ENCODE measurements at regions not wholly inside any gene's neighbourhood (a gene's known extent, or its start where the extent isn't known, plus 50 kb on each side); places are given as distances from the start of the nearest gene placed in this dataset.
A peak's percentile ranks its signal among the peaks of the same experiment; 100 is the strongest.

DNA sequence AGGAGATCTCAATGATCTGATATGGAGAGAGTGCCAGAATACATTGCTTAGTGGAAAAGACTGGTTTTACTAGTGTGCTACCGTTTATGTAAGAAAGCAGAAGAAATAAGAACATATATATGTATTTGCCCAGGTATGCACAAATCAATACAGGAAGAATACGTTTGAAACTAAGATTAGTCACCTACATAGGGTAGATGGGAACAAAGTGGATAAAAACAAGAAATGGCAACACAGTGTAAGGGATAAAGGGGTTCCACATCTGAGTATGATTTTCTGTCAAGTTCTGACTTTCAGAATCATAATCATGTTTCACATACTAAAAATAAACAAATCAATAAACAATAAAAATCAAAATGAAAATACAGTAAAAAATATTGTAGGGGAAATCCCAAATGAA lies 148.6 kb upstream of the NAMPT start:
- no peak for DNase-seq (ENCODE audit: low read depth)

DNA sequence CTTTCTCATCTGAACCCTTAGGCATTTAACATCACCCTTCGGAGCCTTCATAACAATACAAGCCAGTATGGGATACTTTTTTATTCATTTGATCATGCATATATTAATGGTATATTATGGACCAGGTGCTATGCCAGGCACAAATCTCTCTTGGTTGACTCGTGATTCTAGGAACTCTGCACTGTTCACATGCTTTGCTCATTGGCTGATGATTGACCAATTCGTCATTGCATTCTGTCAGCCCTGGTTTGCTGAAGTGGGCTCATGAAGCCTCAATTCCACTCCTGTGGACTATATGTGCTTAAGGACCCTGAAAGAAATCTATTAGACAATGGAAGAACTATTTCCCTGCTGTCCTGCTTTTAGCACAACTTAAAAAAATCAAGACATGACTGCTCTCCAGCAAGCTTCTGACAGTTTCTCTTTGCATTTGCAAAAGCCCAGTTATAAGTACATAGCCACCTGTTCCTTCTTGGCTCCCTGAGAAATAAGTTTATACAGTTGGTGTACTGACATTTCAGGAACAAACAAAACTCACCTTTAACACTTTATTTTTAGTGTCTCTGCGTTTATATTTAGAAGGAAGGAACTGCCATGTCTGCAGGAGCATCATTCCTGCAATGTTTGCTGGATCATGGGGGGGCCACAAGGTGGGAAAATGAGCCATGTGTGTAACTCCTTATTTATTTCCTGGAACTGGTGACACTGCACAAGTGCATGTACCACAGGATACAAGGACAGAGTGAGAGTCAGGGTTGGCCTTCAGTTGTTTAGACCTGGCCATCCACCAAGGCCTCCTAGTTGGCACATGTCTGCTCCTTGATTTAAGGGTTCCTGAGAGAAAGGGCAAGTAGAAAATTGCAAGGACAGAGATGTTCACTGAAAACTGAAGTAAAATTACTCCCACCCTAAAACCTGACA lies 146.0 kb upstream of the NAMPT start:
- DNase-seq (ENCODE audit: low read depth): no peak
- no peak overlapping the region for H3K4me3 ChIP-seq (ENCODE audit: low read depth, low read length)

More for the DNA sequence above, 148.6 kb upstream of the NAMPT start:
- no peak overlapping the region for H3K4me3 ChIP-seq (ENCODE audit: low read depth, low read length)

DNA sequence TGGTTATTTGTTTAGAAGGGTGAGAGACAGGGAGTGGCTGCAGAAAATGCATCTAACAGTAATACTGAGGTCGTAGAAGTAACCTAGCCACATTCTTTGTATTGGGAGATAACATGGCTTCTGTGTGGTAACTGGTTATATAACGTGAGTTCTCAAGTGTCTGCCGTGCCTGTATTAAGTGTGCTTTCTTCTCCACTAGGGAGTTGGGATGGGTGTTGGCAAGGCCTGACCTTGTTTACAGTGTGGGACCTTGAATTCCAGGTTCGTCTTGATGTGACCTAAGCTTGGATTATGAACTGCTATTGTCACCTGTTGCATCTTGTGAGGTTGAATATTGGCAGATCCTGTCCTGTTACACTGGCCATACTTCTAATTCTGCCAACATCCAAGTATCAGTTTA lies 145.3 kb upstream of the NAMPT start:
- no peak for DNase-seq (ENCODE audit: low read depth)
- H3K4me3 ChIP-seq (ENCODE audit: low read depth, low read length): no peak overlapping the region

DNA sequence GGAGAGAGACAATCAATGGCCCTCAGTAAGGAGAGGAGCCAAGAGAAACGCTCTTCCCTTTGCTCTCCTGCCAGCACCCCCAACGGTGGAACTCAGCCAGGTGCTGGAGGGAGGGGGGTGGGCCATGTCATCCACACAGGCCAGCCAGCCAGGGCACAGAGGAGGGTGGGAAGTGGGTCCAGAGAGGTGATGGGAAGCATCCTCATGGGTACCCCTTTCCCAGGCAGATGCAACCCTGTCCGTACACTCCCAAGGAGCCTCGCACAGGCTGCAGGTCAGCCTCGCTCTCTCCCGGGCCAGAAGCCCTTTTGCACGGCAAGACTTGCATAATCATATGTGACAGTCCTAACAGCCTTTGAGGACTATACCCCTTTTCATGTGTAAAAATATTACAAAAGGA lies 142.0 kb upstream of the NAMPT start:
- H3K4me3 ChIP-seq (ENCODE audit: low read depth, low read length): no peak overlapping the region
- no peak for DNase-seq (ENCODE audit: low read depth)

DNA sequence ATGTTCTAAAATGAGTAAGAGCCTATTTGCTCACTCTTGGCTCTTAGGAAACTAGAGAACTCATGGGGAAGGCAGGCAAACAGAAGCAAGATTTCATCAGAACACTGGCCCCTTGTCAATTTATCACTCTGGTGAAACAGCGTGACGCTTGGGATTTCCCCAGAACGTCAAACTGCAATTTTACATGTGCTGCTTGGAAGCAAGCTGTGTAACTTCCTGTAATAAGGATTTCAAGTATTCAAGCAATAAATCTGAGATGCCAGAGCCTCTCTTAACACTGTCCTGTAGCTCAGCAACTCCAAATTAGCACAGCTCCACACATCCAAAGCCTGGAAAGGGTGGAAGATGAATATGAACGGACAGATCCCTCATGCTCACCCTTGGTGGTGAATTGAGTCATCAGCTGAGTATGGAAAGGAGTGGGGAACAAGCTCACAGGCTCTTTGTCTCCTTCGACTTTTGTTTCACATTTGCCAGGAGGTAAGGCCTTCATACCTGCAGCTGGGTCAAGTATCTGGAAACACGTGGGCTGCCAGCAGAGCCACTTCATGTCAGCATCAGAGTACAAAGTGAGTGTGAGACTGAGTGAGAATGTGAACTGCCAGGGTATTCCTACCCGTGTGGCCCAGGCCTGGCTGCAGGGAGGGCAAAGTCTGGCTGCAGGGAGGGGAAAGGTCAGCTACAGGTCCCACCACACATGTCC lies 140.4 kb upstream of the NAMPT start:
- H3K4me3 ChIP-seq (ENCODE audit: low read depth, low read length): no peak overlapping the region
- peak; percentile 99 for DNase-seq (ENCODE audit: low read depth)

DNA sequence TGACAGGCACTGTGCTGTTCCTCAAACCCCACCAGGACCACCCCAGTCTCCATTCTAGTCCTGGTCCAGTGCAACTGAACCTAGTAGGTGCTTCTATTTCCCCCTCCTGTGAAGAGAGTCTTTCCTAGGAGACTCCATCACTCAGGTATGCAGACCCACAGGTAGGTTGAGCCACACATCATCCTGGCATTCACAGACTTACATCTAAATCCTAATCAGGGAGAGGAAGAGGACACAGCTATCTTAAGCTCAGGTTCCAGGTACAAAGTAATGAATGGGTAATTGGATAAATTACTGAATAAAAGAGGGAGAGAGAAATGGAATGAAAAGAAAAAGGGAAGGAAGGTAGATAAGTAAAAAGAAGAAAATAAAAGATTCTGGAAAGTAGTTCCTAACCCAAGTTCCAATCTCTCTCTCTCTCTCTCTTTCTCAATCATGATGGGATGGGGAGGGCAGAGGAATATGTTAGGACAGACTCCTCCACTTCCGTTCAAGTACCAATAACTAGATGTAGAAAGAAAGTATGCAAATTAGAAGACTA lies 139.8 kb upstream of the NAMPT start:
- DNase-seq (ENCODE audit: low read depth): no peak

DNA sequence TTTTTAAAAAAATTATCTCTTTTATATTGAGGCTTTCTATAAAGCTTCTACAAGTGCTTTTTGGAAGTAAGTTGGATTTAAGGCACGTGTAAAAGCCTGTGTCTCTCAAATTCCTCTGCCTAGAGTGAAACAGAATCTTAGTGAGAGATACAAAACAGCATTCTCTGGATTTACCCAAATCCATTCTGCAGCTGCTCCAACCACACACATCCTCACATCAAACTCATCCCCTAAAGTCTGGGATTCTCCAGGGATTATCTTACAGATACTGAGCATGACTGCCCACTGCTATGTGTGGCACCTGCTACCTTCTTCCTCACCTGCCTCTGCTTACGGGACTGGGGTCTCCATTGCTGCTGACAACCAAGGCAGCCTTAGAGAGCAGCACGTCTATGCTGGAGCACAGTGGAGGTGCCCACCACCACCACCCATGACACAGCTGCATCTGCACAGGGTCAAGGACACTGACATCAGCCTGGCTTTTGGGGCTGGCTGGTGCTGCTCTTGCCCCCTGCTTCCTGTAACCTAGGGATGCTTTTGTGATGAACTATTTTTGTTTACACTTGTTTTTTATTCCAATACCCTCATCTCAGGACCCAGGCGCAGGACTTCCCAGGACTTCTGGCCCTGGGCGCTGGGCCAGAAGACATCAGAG lies 139.2 kb upstream of the NAMPT start:
- no peak overlapping the region for H3K4me3 ChIP-seq (ENCODE audit: low read depth, low read length)
- DNase-seq (ENCODE audit: low read depth): no peak

More for the DNA sequence above, 139.8 kb upstream of the NAMPT start:
- no peak overlapping the region for H3K4me3 ChIP-seq (ENCODE audit: low read depth, low read length)

DNA sequence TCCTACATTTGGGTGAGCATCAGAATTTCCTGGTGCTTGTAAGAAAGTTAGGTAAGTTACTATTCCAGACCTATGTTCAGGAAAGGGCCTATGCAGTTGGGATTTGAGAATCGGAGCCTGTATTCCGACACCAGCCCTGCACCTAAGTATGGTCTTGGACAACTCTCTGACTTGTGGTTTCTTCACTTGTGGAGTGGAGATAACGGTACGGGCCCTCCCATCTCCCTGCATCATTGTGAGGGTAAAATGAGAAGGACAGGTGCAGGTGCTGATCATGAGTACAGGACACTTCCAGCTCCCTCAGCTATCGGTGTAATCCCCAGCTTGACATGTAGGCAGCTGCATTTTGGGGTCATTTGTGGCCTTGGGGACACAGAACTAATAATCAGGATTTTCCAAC lies 138.3 kb upstream of the NAMPT start:
- no peak overlapping the region for H3K4me3 ChIP-seq (ENCODE audit: low read depth, low read length)

DNA sequence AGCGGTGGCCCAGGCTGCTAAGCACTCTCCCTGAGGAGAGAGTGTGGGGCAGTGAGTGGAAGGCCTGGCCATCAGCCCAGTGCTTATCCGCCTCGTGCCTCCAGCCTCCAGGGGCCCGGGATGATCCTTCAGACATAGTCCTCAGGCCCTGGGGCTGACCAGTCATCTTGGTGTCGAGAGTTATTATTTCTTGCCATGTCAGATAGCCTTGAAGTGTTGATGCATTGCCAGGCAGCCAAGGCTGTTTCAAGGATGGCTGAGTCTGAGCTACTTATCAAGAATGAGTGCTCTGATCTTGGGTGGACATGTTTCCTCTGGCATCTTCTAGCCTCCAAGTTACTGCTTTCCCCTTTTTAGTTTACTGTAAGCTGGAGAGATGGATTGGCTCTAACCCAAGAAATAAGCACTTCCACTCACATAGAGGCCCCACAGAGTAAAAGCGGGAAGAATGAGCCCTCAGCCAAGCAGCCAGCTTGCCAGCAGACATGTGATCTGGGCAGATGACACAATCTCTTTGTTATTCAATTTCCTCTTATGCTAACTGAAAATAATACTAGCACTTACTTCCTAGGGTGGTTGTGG lies 136.5 kb upstream of the NAMPT start:
- peak; percentile 93 for DNase-seq (ENCODE audit: low read depth)
- no peak overlapping the region for H3K4me3 ChIP-seq (ENCODE audit: low read depth, low read length)

More for the DNA sequence above, 138.3 kb upstream of the NAMPT start:
- no peak for DNase-seq (ENCODE audit: low read depth)

DNA sequence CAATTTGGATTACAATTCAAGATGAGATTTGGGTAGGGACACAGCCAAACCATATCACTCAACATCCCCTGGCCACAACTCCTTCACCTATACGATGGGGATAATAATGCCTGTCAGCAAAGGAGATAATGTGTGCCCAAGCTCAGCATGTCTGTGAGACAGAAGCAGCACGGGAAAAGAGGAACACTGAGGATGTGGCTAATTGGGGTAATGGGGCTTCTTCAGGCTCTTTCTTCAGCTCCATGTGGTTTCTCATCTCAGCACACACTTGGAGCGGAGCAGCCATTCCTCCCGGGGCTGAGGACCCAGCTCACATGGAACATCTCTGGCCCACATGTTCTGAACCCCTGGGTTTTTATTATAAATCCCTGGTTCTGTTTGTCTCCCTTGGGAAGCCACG lies 136.0 kb upstream of the NAMPT start:
- H3K4me3 ChIP-seq (ENCODE audit: low read depth, low read length): no peak overlapping the region
- no peak for DNase-seq (ENCODE audit: low read depth)

DNA sequence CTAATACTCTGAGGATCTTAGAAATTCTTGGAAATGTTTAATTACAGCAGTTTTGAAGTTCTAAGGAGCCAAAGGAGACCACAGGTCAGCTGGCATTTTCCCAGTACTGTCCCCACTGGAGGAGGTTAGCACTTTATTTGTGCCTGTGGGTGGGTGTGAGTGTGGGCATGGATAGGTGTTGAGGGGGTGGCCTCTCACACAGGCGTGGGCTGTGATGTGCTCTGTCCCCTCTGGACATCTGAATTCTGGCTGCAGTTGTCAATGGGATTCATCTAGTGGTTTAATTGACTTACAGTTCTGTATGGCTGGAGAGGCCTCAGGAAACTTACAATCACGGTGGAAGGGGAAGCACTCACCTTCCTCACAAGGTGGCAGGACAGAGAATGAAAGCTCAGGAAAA lies 135.4 kb upstream of the NAMPT start:
- H3K4me3 ChIP-seq (ENCODE audit: low read depth, low read length): no peak overlapping the region
- no peak for DNase-seq (ENCODE audit: low read depth)

DNA sequence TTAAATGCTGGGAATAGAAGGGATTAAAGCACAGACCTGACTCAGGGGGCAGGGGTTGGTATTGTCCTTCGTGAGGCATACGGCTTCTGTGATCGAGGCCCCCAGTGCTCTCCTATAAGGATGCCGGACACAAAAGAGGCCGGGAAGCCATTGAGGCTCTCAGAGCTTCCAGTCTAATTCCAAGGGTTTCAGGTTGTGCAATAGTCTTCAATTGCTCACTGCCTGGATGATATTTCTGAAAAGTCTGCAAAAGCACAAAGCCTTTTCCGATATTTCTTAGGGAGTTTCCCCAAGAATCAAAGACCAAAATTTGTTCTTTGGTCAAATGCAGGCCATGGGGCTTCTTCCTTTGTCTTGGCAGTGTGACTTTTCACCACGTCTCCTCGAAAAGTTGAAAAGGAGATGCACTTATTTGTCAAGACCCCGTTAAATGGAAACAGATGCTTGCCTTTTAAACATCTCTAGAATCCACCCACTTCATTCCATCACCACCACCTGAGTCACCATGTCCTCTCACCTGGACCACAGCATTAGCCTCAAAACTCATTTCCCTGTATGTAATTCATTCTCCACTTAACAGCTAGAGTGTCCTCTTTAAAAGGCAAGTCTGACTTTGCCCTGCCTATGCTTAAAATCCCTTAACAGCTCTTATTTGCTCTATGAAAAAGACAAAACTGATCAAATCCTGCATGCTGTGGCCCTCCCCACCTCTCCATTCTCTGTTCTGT lies 134.8 kb upstream of the NAMPT start:
- no peak for DNase-seq (ENCODE audit: low read depth)
- H3K4me3 ChIP-seq (ENCODE audit: low read depth, low read length): no peak overlapping the region

DNA sequence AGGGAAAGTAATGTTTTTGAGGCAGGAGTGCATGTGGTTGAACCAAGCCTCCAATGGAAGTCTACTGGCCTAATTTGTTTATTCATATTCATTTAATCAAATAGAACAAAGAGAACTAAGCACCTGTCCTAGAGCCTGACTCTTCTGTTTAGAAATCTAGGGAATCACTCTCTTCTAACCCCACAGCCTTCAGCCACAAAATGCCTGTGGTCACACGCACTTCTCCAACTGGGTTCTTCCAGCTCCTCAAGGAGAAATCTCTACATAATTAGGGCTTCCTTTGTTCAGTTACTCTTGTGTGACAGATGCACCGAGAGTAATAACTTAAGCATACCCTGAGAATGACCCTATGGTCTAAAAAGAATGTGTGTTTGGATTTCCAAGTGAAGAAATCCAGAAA lies 133.7 kb upstream of the NAMPT start:
- H3K4me3 ChIP-seq (ENCODE audit: low read depth, low read length): no peak overlapping the region
- DNase-seq (ENCODE audit: low read depth): peak; percentile 23

DNA sequence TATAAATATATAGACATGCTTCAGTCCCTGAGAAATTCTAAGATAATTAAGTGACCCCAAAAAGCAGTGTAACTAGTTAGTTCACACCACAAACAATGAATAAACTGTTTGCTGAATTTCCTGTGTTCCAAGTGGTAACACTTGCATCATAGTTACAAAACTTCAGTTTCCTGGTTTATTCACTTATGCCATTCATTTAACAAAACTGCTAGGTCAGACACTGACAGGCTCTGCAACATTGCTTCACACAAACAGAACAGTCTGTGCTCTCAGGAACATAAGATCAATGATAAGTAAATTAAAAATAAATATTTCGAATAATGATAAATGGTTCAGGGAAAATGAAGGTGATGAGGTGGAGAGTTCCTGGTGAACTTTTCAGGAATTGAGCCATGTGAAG lies 133.3 kb upstream of the NAMPT start:
- DNase-seq (ENCODE audit: low read depth): peak; percentile 75
- no peak overlapping the region for H3K4me3 ChIP-seq (ENCODE audit: low read depth, low read length)

DNA sequence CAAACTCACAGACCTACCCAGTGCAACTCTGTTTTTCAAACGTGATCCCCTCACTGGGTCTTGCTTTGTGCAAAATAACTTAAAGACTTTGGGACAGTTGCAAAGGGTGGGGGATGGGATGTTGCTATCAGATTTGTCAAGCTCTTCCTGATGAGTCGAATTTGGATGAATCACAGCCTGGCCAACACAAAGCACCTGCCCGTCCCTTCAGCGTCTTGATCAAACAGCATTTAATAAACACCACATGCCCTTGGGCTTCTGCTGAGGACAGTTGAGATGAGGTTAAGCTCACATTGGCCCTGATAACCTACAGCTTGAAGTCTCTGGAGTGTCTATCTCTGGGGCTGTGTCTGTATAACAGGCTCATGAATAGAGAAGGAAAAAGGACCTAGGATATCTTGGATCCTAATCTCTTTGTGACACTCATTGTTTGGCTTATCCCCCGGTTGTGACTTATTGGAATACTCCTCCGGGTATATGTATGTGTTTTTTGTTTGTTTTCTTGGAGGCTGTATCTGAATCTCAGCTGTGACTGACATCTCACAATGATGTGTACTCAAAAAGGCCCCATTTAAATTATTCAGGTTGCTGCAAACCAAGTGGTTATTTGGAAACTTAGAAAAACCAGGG lies 132.6 kb upstream of the NAMPT start:
- DNase-seq (ENCODE audit: low read depth): no peak
- H3K4me3 ChIP-seq (ENCODE audit: low read depth, low read length): no peak overlapping the region

DNA sequence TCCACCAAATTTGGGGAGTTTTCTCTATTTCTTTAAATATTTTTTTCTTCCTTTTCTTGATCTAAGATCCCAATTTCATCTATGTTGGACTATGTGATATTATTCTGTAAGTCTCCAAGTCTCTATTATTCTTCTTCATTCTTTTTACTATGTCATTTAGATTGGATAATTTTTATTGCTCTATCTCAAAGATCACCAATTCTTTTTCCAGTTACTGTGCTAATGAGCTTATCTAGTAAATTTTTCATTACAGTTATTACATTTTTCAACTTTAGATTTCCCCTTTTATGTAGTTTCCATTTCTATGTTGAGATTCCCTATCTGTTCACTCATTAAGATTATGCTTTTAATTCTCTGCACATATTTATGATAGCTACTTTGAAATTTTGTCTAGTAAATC lies 131.6 kb upstream of the NAMPT start:
- no peak for DNase-seq (ENCODE audit: low read depth)
- H3K4me3 ChIP-seq (ENCODE audit: low read depth, low read length): no peak overlapping the region

DNA sequence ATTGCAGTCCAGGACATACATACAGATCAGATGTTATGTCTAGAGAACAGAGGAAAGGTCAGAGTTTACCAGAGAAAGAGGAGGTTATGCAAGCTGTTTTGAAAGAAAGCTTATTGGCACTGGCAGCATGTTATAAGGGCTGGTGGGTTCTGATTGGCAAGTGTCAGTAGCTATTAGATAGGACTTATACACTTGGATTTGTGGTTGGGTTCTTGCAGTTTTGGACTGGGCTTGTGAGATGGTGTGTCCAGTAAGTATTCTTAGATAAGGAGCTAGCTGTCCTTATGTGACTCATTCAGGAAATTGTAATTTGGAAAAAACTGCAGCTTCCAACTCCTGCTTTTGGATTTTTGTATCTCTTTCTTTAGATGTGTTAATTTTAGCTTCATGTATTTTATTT lies 130.7 kb upstream of the NAMPT start:
- H3K4me3 ChIP-seq (ENCODE audit: low read depth, low read length): no peak overlapping the region
- no peak for DNase-seq (ENCODE audit: low read depth)

DNA sequence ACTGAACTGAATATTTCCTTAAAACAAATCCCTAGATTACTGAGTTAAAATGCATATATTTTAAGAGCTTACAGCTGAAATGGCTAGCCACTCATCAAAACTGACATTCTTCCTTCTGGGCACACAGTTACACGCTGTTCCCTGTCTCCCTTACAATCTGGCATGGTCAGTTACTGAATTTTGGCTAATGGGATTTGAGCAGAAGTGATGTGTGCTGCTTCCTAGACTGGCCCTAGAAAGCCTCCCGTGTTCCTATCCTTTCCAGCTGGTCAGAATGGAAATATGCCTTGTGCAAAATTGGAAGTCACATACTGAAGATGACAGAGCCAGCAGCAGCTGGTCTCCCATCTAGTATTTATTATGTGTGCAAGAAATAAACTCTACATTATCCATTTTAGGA lies 128.7 kb upstream of the NAMPT start:
- H3K4me3 ChIP-seq (ENCODE audit: low read depth, low read length): no peak overlapping the region
- no peak for DNase-seq (ENCODE audit: low read depth)

DNA sequence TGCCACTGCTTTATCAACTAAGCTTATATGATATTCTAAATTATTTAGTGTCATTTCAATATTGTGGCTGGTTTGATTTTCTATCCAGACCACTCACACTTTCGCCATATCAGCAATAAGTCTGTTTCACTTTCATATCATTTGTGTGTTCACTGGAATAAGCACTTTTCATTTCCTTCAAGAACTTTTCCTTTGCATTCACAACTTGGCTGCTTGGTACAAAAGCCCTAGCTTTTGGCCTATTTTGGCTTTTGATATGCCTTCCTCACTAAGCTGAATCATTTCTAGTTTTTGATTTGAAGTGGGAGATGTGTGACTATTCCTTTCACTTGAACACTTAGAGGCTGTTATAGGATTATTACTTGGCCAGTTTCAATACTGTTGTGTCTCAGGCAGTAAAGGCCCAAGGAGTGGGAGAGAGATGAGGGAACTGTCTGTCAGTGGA lies 120.9 kb upstream of the NAMPT start:
- H3K4me3 ChIP-seq (ENCODE audit: low read depth, low read length): no peak overlapping the region
- no peak for DNase-seq (ENCODE audit: low read depth)
